CD14-positive monocyte (primary cell): ENCODE measurements at regions not wholly inside any gene's neighbourhood (a gene's known extent, or its start where the extent isn't known, plus 50 kb on each side); places are given as distances from the start of the nearest gene placed in this dataset.

Experiments
- DNase-seq, 3 donors: peaks; one replicate each; pipeline ENCODE4 v3.0.0-alpha.2; 2011 to 2022
- H2AFZ ChIP-seq: 2 replicates; pipeline ENCODE4 v1.6.0; 2012; ENCODE audit warnings: mild to moderate bottlenecking, low read depth, low read length, inconsistent platforms; ENCODE audit not compliant: insufficient read depth, poor library complexity, severe bottlenecking
- H3K27ac ChIP-seq, 2 donors: 1 replicate in 1 of 2; 2 replicates in 1 of 2; pipeline ENCODE4 v1.5.1; 2012 to 2013; ENCODE audit warnings: low read length in 2 of 2, control low read depth in 1 of 2, inconsistent platforms in 1 of 2, low read depth in 1 of 2, mild to moderate bottlenecking in 1 of 2
- H3K27me3 ChIP-seq, 2 donors: one replicate each; pipeline versions ENCODE4 v1.6.0 to v1.6.1; 2011 to 2013; ENCODE audit warnings: low read length in 2 of 2; ENCODE audit not compliant: control insufficient read depth in 2 of 2, insufficient read depth in 2 of 2
- H3K36me3 ChIP-seq, 2 donors: replicated peaks in 1 of 2; 1 replicate in 1 of 2; 2 replicates in 1 of 2; pipeline versions ENCODE4 v1.5.1 to v1.6.1; 2012 to 2013; ENCODE audit warnings: low read length in 2 of 2, control low read depth in 1 of 2, inconsistent platforms in 1 of 2, mild to moderate bottlenecking in 1 of 2; ENCODE audit not compliant: insufficient read depth in 2 of 2, control insufficient read depth in 1 of 2
- H3K4me1 ChIP-seq, 2 donors: 1 replicate in 1 of 2; 2 replicates in 1 of 2; pipeline versions ENCODE4 v1.5.1 to v1.6.1; 2012 to 2013; ENCODE audit warnings: low read length in 2 of 2, control low read depth in 1 of 2, inconsistent platforms in 1 of 2, mild to moderate bottlenecking in 1 of 2, moderate library complexity in 1 of 2; ENCODE audit not compliant: insufficient read depth in 2 of 2, control insufficient read depth in 1 of 2
- H3K4me2 ChIP-seq: replicated peaks from 2 replicates; pipeline ENCODE3; 2012; ENCODE audit warnings: low read length, moderate library complexity, mild to moderate bottlenecking; ENCODE audit not compliant: poor library complexity, severe bottlenecking; ENCODE audit errors: extremely low read depth
- H3K4me3 ChIP-seq, 3 experiments: fragments of 200-600 bp in 1 of 3; sonication (generic) in 1 of 3; replicated peaks in 1 of 3; 1 replicate in 2 of 3; 2 replicates in 1 of 3; pipeline ENCODE4 v1.5.1; 2011 to 2013; ENCODE audit warnings: low read length in 3 of 3, mild to moderate bottlenecking in 3 of 3, control low read depth in 2 of 3, low read depth in 2 of 3, inconsistent platforms in 1 of 3, moderate library complexity in 1 of 3
- H3K79me2 ChIP-seq: 2 replicates; pipeline ENCODE4 v1.6.0; 2012; ENCODE audit warnings: mild to moderate bottlenecking, control low read depth, inconsistent platforms, low read length, moderate library complexity; ENCODE audit not compliant: insufficient read depth
- H3K9ac ChIP-seq: 2 replicates; pipeline ENCODE4 v1.6.0; 2017; ENCODE audit warnings: low read length, mild to moderate bottlenecking; ENCODE audit not compliant: insufficient read depth, poor library complexity, severe bottlenecking
- H3K9me3 ChIP-seq, 2 donors: replicated peaks in 1 of 2; 1 replicate in 1 of 2; 2 replicates in 1 of 2; pipeline versions ENCODE4 v1.5.1 to v1.6.1; 2012 to 2013; ENCODE audit warnings: low read length in 2 of 2, control low read depth in 1 of 2; ENCODE audit not compliant: control insufficient read depth in 1 of 2, insufficient read depth in 1 of 2
- H4K20me1 ChIP-seq: 2 replicates; pipeline ENCODE4 v1.6.0; 2012; ENCODE audit warnings: mild to moderate bottlenecking, low read length, control low read depth, moderate library complexity; ENCODE audit not compliant: insufficient read depth
- H3K27ac Mint-ChIP-seq, 7 donors: one replicate each; pipeline ENCODE4 v1.8.0; 2020; ENCODE audit warnings: mild to moderate bottlenecking in 7 of 7, mixed read lengths in 7 of 7, moderate library complexity in 6 of 7, inconsistent platforms in 2 of 7
- H3K27me3 Mint-ChIP-seq, 3 donors: one replicate each; pipeline ENCODE4 v1.8.0; 2021 to 2022; ENCODE audit warnings: low read depth in 3 of 3, mild to moderate bottlenecking in 3 of 3, mixed read lengths in 3 of 3, moderate library complexity in 3 of 3, inconsistent platforms in 1 of 3
- H3K36me3 Mint-ChIP-seq, 2 donors: one replicate each; pipeline ENCODE4 v1.8.0; 2020; ENCODE audit warnings: mixed read lengths in 2 of 2, inconsistent platforms in 1 of 2, mild to moderate bottlenecking in 1 of 2
- H3K4me1 Mint-ChIP-seq: one replicate; pipeline ENCODE4 v1.8.0; 2020; ENCODE audit warnings: mild to moderate bottlenecking, mixed read lengths
- H3K4me3 Mint-ChIP-seq, 2 donors: one replicate each; pipeline ENCODE4 v1.8.0; 2020; ENCODE audit warnings: mild to moderate bottlenecking in 2 of 2, mixed read lengths in 2 of 2, moderate library complexity in 1 of 2
- H3K9me3 Mint-ChIP-seq, 7 donors: one replicate each; pipeline ENCODE4 v1.8.0; 2020 to 2022; ENCODE audit warnings: mixed read lengths in 7 of 7, mild to moderate bottlenecking in 6 of 7, moderate library complexity in 6 of 7, inconsistent platforms in 2 of 7
- CTCF ChIP-seq: fragments of 200-600 bp; IDR thresholded peaks from one replicate; pipeline ENCODE4 v1.8.0; 2022; ENCODE audit warnings: antibody characterized with exemption, mild to moderate bottlenecking
- WGBS: methylation state at CpG from one replicate; pipeline ENCODE4 v1.1.5; 2013; ENCODE audit warnings: missing lambda C conversion rate; ENCODE audit not compliant: insufficient coverage; 5-methylcytosine and 5-hydroxymethylcytosine counted together
- intact Hi-C, 2 donors: fragments of 100-400 bp; cut with micrococcal nuclease; formaldehyde crosslinking; loops; one replicate each; pipeline versions ENCODE4 v1.15.0 to v1.15.1; 2023

GRCh38 chr6:163992056-163992455, 577.5 kb downstream of the QKI start:
- Histone ChIP-seq H4K20me1 (no peaks in the 10 kb centered on the region), H3K9me3 (no peaks in the 10 kb centered on the region), H3K4me2 (no peak overlapping the region), H3K27me3 (no peaks in the 10 kb centered on the region), H3K4me3 (no peak overlapping the region), H3K36me3 (no peaks in the 10 kb centered on the region), H3K4me1 (peaks cover 3 to 4% of the 10 kb centered on the region in 2 donors), H3K79me2 (no peaks in the 10 kb centered on the region), H3K9ac (no peak overlapping the region), H2AFZ (no peak overlapping the region), H3K27ac (no peak overlapping the region)
- peaks cover 0 to 6% (median 5%) of the 10 kb centered on the region in 3 donors for H3K27me3 Mint-ChIP-seq
- H3K4me3 Mint-ChIP-seq = no peak overlapping the region
- TF ChIP-seq CTCF = no peak
- H3K4me1 Mint-ChIP-seq = peaks cover 5% of the 10 kb centered on the region
- H3K36me3 Mint-ChIP-seq = no peaks in the 10 kb centered on the region
- H3K9me3 Mint-ChIP-seq = peaks cover 0 to 7% (median 1%) of the 10 kb centered on the region in 7 donors
- DNase-seq = no peak
- no peak overlapping the region for H3K27ac Mint-ChIP-seq
- intact Hi-C loops = no loop called here

- Mint-ChIP-seq H3K27me3 (peaks cover 0 to 5% (median 4%) of the 10 kb centered on the region in 3 donors), H3K27ac (no peak overlapping the region), H3K36me3 (no peaks in the 10 kb centered on the region), H3K4me3 (no peak overlapping the region), H3K4me1 (peaks cover 5% of the 10 kb centered on the region), H3K9me3 (peaks cover 0 to 6% (median under 1%) of the 10 kb centered on the region in 7 donors)
- Histone ChIP-seq H2AFZ (no peak overlapping the region), H3K4me1 (peaks cover 3 to 4% of the 10 kb centered on the region in 2 donors), H4K20me1 (no peaks in the 10 kb centered on the region), H3K36me3 (no peaks in the 10 kb centered on the region), H3K9me3 (no peaks in the 10 kb centered on the region), H3K9ac (no peak overlapping the region), H3K4me2 (no peak overlapping the region), H3K79me2 (no peaks in the 10 kb centered on the region), H3K4me3 (no peak overlapping the region), H3K27me3 (no peaks in the 10 kb centered on the region), H3K27ac (no peak overlapping the region)
- no peak for DNase-seq
- TF ChIP-seq CTCF = no peak
- intact Hi-C loops = no loop called here
- WGBS = 40% methylated on average over 2 of the region's 4 CpGs
Observed at GRCh38 chr6:163991321-163991720, 576.8 kb downstream of the QKI start.
